HL-60 (cell line): ENCODE measurements at regions not wholly inside any gene's neighbourhood (a gene's known extent, or its start where the extent isn't known, plus 50 kb on each side); places are given as distances from the start of the nearest gene placed in this dataset.

ENCODE experiments used
- DNase-seq, 2 experiments: peaks; one replicate each; pipeline ENCODE4 v3.0.0-alpha.2; 2010 to 2020; ENCODE audit warnings: low read depth in 1 of 2, low spot score in 1 of 2
- H3K27ac ChIP-seq: fragments of 250-450 bp; sonication (Bioruptor Pico); replicated peaks from 2 replicates; pipeline ENCODE4 v1.5.1; 2020; ENCODE audit warnings: mild to moderate bottlenecking, moderate library complexity
- H3K27me3 ChIP-seq: fragments of 250-450 bp; sonication (Bioruptor Pico); 2 replicates; pipeline ENCODE4 v1.5.1; 2021; ENCODE audit warnings: mild to moderate bottlenecking, moderate library complexity; ENCODE audit not compliant: insufficient read depth, poor library complexity, severe bottlenecking
- H3K4me3 ChIP-seq: replicated peaks from 2 replicates; pipeline ENCODE4 v1.5.1; 2011; ENCODE audit warnings: mild to moderate bottlenecking, control low read depth, low read length; ENCODE audit not compliant: insufficient read depth
- GABPA ChIP-seq: IDR thresholded peaks from 2 replicates; pipeline ENCODE4 v1.6.1; 2012; ENCODE audit warnings: low read depth
- POLR2AphosphoS5 ChIP-seq: IDR thresholded peaks from 2 replicates; pipeline ENCODE4 v1.6.1; 2012; ENCODE audit warnings: low read depth
- REST ChIP-seq: IDR thresholded peaks from 2 replicates; pipeline ENCODE4 v1.6.1; 2012; ENCODE audit warnings: low read depth; ENCODE audit not compliant: insufficient replicate concordance
- SPI1 ChIP-seq: IDR thresholded peaks from 2 replicates; pipeline ENCODE4 v1.6.1; 2012; ENCODE audit warnings: low read depth, mild to moderate bottlenecking, borderline replicate concordance
- TF ChIP-seq, protein P1 (sequence below): IDR thresholded peaks from one replicate; pipeline ENCODE4 v1.5.1; 2011; ENCODE audit warnings: low read length, control low read depth, inconsistent platforms; ENCODE audit not compliant: insufficient read depth

GRCh38 chr12:105740369-105740768 lies 398.4 kb downstream of the NUAK1 start:
- no peak overlapping the region for H3K27ac ChIP-seq
- H3K4me3 ChIP-seq = no peak overlapping the region
- DNase-seq = no peak
- peaks cover 3% of the 10 kb centered on the region for H3K27me3 ChIP-seq
- no peak for TF ChIP-seq SPI1
- TF ChIP-seq, protein P1, sequence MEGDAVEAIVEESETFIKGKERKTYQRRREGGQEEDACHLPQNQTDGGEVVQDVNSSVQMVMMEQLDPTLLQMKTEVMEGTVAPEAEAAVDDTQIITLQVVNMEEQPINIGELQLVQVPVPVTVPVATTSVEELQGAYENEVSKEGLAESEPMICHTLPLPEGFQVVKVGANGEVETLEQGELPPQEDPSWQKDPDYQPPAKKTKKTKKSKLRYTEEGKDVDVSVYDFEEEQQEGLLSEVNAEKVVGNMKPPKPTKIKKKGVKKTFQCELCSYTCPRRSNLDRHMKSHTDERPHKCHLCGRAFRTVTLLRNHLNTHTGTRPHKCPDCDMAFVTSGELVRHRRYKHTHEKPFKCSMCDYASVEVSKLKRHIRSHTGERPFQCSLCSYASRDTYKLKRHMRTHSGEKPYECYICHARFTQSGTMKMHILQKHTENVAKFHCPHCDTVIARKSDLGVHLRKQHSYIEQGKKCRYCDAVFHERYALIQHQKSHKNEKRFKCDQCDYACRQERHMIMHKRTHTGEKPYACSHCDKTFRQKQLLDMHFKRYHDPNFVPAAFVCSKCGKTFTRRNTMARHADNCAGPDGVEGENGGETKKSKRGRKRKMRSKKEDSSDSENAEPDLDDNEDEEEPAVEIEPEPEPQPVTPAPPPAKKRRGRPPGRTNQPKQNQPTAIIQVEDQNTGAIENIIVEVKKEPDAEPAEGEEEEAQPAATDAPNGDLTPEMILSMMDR = no peak
- TF ChIP-seq POLR2AphosphoS5 = no peak
- no peak for TF ChIP-seq REST
- no peak for TF ChIP-seq GABPA

DNA sequence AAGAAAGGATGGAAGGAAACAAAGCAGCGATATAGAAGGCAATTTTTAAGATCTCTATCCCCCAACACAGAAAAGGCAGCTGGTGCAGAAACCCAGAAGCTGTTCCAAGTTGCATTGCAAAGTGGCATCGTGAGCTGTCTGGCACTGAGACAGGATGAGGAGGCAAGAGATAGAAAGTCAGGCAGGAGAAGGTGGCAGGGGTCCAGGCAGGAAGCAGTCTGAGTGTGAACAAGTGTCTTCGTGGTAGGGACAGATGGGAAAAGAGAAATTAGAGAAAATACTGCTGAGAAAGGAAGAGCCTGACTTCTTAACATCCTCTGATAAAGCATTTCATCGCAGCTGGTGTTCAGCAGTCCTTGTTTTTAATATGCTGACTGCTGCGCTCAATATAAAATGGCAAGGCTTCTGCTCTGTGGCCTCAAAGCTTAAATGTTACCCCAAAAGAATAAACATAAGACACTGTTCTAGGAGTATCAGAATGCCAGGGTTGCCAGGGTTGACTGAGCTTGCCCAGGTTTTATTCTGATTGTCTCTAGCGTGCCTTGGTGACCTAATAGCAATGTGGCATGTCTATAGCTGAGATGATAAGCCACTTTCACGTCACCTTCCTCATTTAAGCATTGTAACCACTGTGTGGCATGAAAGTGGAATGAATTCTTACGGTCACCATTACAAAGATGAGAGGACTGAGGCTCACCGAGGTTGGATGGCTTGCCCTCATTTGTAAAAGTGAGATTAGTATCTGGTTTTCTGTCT lies 397.6 kb downstream of the NUAK1 start:
- no peak overlapping the region for H3K4me3 ChIP-seq
- TF ChIP-seq REST (no peak), SPI1 (no peak), POLR2AphosphoS5 (no peak), GABPA (no peak)
- TF ChIP-seq, protein P1 = no peak
- no peak for DNase-seq
- no peak overlapping the region for H3K27ac ChIP-seq
- peaks cover 3% of the 10 kb centered on the region for H3K27me3 ChIP-seq

- peaks cover 3% of the 10 kb centered on the region for H3K27me3 ChIP-seq
- DNase-seq = no peak
- no peak overlapping the region for H3K27ac ChIP-seq
- no peak overlapping the region for H3K4me3 ChIP-seq
- TF ChIP-seq, protein P1 = no peak
- TF ChIP-seq REST = no peak
- TF ChIP-seq GABPA = no peak
- no peak for TF ChIP-seq POLR2AphosphoS5
- no peak for TF ChIP-seq SPI1
Measured at GRCh38 chr12:105741786-105742566, 396.8 kb downstream of the NUAK1 start.
